Body of pancreas (tissue), 4 donors: ENCODE measurements at regions not wholly inside any gene's neighbourhood (a gene's known extent, or its start where the extent isn't known, plus 50 kb on each side); places are given as distances from the start of the nearest gene placed in this dataset.

Experiments
- ATAC-seq: fragments of 150-250 bp; one replicate; pipeline ENCODE4 v1.9.1; 2016
- DNase-seq, 4 donors: peaks; one replicate each; pipeline ENCODE4 v3.0.0-alpha.2; 2019
- H3K27ac ChIP-seq, 4 donors: fragments of 200-600 bp; sonication (generic); 1 replicate in 3 of 4; 2 replicates in 1 of 4; pipeline versions ENCODE4 v1.5.1 to v1.6.1; 2016 to 2019; ENCODE audit warnings: mild to moderate bottlenecking in 1 of 4, mixed read lengths in 1 of 4, moderate library complexity in 1 of 4
- H3K27me3 ChIP-seq, 2 donors: fragments of 200-600 bp; sonication (generic); one replicate each; pipeline ENCODE4 v1.6.0; 2016; ENCODE audit warnings: mild to moderate bottlenecking in 1 of 2
- H3K36me3 ChIP-seq, 2 donors: fragments of 200-600 bp; sonication (generic); replicated peaks in 1 of 2; 2 replicates each; pipeline ENCODE4 v1.5.1; 2016; ENCODE audit warnings: low read depth in 2 of 2; ENCODE audit not compliant: insufficient read depth in 1 of 2
- H3K4me1 ChIP-seq: fragments of 200-600 bp; sonication (generic); one replicate; pipeline ENCODE4 v1.6.0; 2016
- H3K4me3 ChIP-seq, 2 donors: fragments of 200-600 bp; sonication (generic); 1 replicate in 1 of 2; 2 replicates in 1 of 2; pipeline ENCODE4 v1.5.1; 2016 to 2019
- H3K9me3 ChIP-seq, 3 donors: fragments of 200-600 bp; sonication (generic); 1 replicate in 2 of 3; 2 replicates in 1 of 3; pipeline ENCODE4 v1.5.1; 2016
- POLR2A ChIP-seq, 3 donors: fragments of 450-650 bp; IDR thresholded peaks; one replicate each; pipeline ENCODE4 v1.6.1; 2016; ENCODE audit warnings: antibody characterized with exemption in 3 of 3, mild to moderate bottlenecking in 2 of 3
- WGBS, 2 donors: methylation state at CpG; one replicate each; pipeline ENCODE4 v1.1.5; 2017; 5-methylcytosine and 5-hydroxymethylcytosine counted together
- intact Hi-C: fragments of 100-400 bp; cut with DNase I; formaldehyde crosslinking; loops from one replicate; pipeline ENCODE4 v1.15.1; 2023
- TF ChIP-seq, protein P1 (sequence below), 7 experiments: fragments of 450-650 bp in 4 of 7; fragments of 200-600 bp in 3 of 7; sonication (generic) in 3 of 7; IDR thresholded peaks; one replicate each; pipeline ENCODE4 v1.5.1; 2016 to 2019; ENCODE audit warnings: antibody characterized with exemption in 7 of 7

DNA sequence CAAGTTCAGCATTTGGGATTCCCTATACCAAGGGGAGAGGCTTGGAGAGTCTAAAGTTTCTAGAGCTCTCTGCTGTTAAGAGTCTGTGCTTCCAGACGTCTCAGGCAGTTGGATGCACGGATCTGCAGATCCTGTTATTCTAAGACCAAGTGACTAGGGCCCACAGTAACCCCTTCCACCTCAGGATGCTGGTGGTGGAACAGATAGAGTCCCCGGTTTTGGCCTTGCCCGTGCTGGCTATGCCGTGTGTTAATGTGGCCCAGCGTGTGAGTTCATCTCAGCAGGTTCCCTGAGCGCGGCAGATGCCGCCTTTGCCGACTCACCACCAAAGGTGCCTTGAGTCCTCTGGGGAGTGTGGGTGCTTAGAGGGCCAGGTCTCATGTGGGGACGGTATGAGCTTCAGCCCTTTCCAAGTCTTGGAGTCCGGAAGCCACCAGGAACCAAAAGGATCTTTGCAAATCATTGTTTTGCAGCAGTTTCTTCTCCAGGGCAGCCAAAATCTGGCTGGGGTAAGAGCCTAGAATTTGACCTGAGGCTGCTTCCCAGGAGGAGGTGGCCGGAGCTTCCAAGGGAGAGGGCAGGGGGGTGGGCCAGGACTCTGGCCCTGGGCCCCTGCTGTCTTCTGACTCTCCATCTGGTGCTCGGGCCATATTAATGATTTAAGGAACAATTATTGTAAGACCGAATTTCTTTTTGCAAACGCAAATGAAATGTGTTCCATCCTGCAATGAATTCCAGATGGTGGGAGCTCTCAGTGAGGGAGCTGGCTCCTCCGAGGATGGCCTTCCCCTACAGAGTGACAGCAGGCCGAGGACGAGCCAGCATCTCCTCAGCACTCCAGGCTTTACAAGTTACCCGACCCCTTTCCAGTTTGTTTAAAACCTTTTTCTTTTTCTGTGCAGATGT, 205.7 kb downstream of the FOXD2 start:
- no peaks in the 10 kb centered on the region for H3K4me1 ChIP-seq
- TF ChIP-seq, protein P1, sequence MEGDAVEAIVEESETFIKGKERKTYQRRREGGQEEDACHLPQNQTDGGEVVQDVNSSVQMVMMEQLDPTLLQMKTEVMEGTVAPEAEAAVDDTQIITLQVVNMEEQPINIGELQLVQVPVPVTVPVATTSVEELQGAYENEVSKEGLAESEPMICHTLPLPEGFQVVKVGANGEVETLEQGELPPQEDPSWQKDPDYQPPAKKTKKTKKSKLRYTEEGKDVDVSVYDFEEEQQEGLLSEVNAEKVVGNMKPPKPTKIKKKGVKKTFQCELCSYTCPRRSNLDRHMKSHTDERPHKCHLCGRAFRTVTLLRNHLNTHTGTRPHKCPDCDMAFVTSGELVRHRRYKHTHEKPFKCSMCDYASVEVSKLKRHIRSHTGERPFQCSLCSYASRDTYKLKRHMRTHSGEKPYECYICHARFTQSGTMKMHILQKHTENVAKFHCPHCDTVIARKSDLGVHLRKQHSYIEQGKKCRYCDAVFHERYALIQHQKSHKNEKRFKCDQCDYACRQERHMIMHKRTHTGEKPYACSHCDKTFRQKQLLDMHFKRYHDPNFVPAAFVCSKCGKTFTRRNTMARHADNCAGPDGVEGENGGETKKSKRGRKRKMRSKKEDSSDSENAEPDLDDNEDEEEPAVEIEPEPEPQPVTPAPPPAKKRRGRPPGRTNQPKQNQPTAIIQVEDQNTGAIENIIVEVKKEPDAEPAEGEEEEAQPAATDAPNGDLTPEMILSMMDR (IDR thresholded peaks at IDR 0.05): no peak
- no peak for TF ChIP-seq POLR2A (IDR thresholded peaks at IDR 0.05)
- ATAC-seq: no peak
- 67 to 68% methylated on average over 13 to 20 of the region's 20 CpGs for WGBS, 2 donors
- DNase-seq: no peak
- no peak overlapping the region for H3K27ac ChIP-seq
- no peaks in the 10 kb centered on the region for H3K36me3 ChIP-seq
- H3K9me3 ChIP-seq: no peaks in the 10 kb centered on the region
- no peaks in the 10 kb centered on the region for H3K27me3 ChIP-seq
- intact Hi-C loops: no loop called here
- H3K4me3 ChIP-seq: no peak overlapping the region

GRCh38 chr1:47644212-47644573, 206.3 kb downstream of the FOXD2 start:
- intact Hi-C loops: no loop called here
- ATAC-seq: no peak
- DNase-seq: no peak

DNA sequence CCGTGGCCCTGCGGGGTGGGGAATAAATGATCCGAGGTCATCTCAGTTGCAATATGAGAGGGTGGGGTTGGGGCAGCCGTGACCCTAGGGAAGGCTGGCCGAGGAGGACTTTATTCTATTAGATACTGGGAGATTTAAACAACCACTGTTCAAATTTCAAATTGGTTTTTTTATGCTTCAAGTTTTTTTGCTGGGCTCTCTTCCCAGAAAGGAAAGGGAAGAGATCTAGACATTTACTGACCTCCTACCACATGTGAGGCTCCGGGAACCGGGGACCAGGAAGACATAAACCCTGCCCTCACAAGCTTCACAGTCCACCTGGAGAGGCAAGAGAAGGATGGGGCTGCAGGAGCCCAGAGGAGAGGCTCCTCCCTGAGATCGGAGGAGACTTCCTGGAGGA, 207.3 kb downstream of the FOXD2 start:
- ATAC-seq: no peak
- intact Hi-C loops: no loop called here
- WGBS, 2 donors: 41 to 52% methylated on average over 8 of the region's 8 CpGs
- Histone ChIP-seq H3K4me3 (no peak overlapping the region), H3K36me3 (no peaks in the 10 kb centered on the region), H3K9me3 (no peaks in the 10 kb centered on the region), H3K27me3 (no peaks in the 10 kb centered on the region), H3K27ac (no peak overlapping the region), H3K4me1 (no peaks in the 10 kb centered on the region)
- TF ChIP-seq POLR2A (IDR thresholded peaks at IDR 0.05): no peak
- TF ChIP-seq, protein P1 (IDR thresholded peaks at IDR 0.05): no peak
- no peak for DNase-seq

More at GRCh38 chr1:47644212-47644573, 206.3 kb downstream of the FOXD2 start:
- WGBS, 2 donors: 62 to 68% methylated on average over 5 of the region's 5 CpGs
- Histone ChIP-seq H3K27me3 (no peaks in the 10 kb centered on the region), H3K4me1 (no peaks in the 10 kb centered on the region), H3K4me3 (no peak overlapping the region), H3K9me3 (no peaks in the 10 kb centered on the region), H3K36me3 (no peaks in the 10 kb centered on the region), H3K27ac (no peak overlapping the region)
- no peak for TF ChIP-seq POLR2A (IDR thresholded peaks at IDR 0.05)

GRCh38 chr1:47646676-47647075, 208.8 kb downstream of the FOXD2 start:
- intact Hi-C loops: no loop called here
- WGBS, 2 donors: 67 to 70% methylated on average over 1 of the region's 1 CpG
- no peaks in the 10 kb centered on the region for H3K27me3 ChIP-seq
- no peak overlapping the region for H3K27ac ChIP-seq
- TF ChIP-seq, protein P1 (IDR thresholded peaks at IDR 0.05): no peak
- TF ChIP-seq POLR2A (IDR thresholded peaks at IDR 0.05): no peak
- ATAC-seq: no peak
- H3K9me3 ChIP-seq: no peaks in the 10 kb centered on the region
- no peaks in the 10 kb centered on the region for H3K36me3 ChIP-seq
- no peak for DNase-seq
- no peaks in the 10 kb centered on the region for H3K4me1 ChIP-seq
- H3K4me3 ChIP-seq: no peak overlapping the region

GRCh38 chr1:47647327-47647845, 209.5 kb downstream of the FOXD2 start:
- no peaks in the 10 kb centered on the region for H3K9me3 ChIP-seq
- WGBS, 2 donors: 75 to 86% methylated on average over 5 of the region's 5 CpGs
- H3K4me3 ChIP-seq: no peak overlapping the region
- intact Hi-C loops: no loop called here
- H3K36me3 ChIP-seq: no peaks in the 10 kb centered on the region
- ATAC-seq (no peak), DNase-seq (no peak)
- no peak overlapping the region for H3K27ac ChIP-seq
- H3K4me1 ChIP-seq: no peaks in the 10 kb centered on the region
- TF ChIP-seq POLR2A (IDR thresholded peaks at IDR 0.05): no peak
- TF ChIP-seq, protein P1 (IDR thresholded peaks at IDR 0.05): no peak
- no peaks in the 10 kb centered on the region for H3K27me3 ChIP-seq
